Activated CD8-positive, alpha-beta T cell treated with anti-CD3 and anti-CD28 coated beads, Interleukin-2, amount 10 ng/mL, durations not matched to agents 7 days and 5 days (primary cell): ENCODE measurements at regions not wholly inside any gene's neighbourhood (a gene's known extent, or its start where the extent isn't known, plus 50 kb on each side); places are given as distances from the start of the nearest gene placed in this dataset.

Experiments
- ATAC-seq: fragments of 150-1000 bp; cut with Tn5 transposase; one replicate; pipeline ENCODE4 v1.10.0; 2021; ENCODE audit warnings: moderate library complexity
- CTCF ChIA-PET: fragments of 350-600 bp; sonication (Branson Sonifier 250); formaldehyde crosslinking; loops from one replicate; lab custom pipeline; 2021; ENCODE audit warnings: antibody characterized with exemption; lab: Charles Lee
- POLR2A ChIA-PET: fragments of 350-600 bp; sonication (Branson Sonifier 250); formaldehyde crosslinking; loops from one replicate; lab custom pipeline; 2021; ENCODE audit warnings: antibody characterized with exemption; lab: Charles Lee
- DNase-seq: peaks from one replicate; pipeline ENCODE4 v3.0.0-alpha.2; 2020
- H3K27ac Mint-ChIP-seq: one replicate; pipeline ENCODE4 v1.8.0; 2021; ENCODE audit warnings: mild to moderate bottlenecking, mixed read lengths
- H3K27me3 Mint-ChIP-seq: one replicate; pipeline ENCODE4 v1.8.0; 2021; ENCODE audit warnings: low read depth, mixed read lengths
- H3K36me3 Mint-ChIP-seq: one replicate; pipeline ENCODE4 v1.8.0; 2021; ENCODE audit warnings: low read depth, mixed read lengths
- H3K4me1 Mint-ChIP-seq: one replicate; pipeline ENCODE4 v1.8.0; 2021; ENCODE audit warnings: low read depth, mixed read lengths
- H3K4me3 Mint-ChIP-seq: one replicate; pipeline ENCODE4 v1.8.0; 2021; ENCODE audit warnings: mild to moderate bottlenecking, mixed read lengths
- H3K9me3 Mint-ChIP-seq: one replicate; pipeline ENCODE4 v1.8.0; 2022; ENCODE audit warnings: mixed read lengths; ENCODE audit not compliant: insufficient read depth

GRCh38 chr22:49507607-49508292, 319.9 kb downstream of the BRD1 start:
- peaks cover 17% of the 10 kb centered on the region for H3K4me1 Mint-ChIP-seq
- no peak overlapping the region for H3K4me3 Mint-ChIP-seq
- no peak for ATAC-seq
- DNase-seq: no peak
- H3K9me3 Mint-ChIP-seq: peaks cover 21% of the 10 kb centered on the region
- POLR2A ChIA-PET: no interaction called here
- peaks cover 14% of the 10 kb centered on the region for H3K36me3 Mint-ChIP-seq
- CTCF ChIA-PET: no interaction called here
- no peak overlapping the region for H3K27ac Mint-ChIP-seq
- no peaks in the 10 kb centered on the region for H3K27me3 Mint-ChIP-seq

DNA sequence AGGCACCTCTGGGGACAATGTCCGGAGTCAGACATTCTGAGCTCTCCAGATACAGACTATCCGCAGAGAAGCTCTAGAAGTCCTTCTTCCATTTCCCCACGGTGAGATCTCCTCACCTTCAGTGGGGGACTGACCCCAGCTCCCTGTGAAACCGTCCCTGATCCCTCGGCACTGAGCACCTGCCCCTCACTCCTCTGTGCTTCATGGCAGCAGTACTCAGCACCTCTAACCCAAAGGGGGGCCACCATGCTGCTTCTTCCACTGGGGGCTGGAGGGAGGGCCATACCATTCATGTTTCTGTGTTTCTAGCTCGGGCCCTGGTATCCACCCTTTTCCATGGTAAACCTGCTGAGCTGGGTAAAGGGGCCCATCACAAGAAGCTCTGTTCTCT, 321.7 kb downstream of the BRD1 start:
- peaks cover 9% of the 10 kb centered on the region for H3K9me3 Mint-ChIP-seq
- H3K4me3 Mint-ChIP-seq: no peak overlapping the region
- no peak for DNase-seq

DNA sequence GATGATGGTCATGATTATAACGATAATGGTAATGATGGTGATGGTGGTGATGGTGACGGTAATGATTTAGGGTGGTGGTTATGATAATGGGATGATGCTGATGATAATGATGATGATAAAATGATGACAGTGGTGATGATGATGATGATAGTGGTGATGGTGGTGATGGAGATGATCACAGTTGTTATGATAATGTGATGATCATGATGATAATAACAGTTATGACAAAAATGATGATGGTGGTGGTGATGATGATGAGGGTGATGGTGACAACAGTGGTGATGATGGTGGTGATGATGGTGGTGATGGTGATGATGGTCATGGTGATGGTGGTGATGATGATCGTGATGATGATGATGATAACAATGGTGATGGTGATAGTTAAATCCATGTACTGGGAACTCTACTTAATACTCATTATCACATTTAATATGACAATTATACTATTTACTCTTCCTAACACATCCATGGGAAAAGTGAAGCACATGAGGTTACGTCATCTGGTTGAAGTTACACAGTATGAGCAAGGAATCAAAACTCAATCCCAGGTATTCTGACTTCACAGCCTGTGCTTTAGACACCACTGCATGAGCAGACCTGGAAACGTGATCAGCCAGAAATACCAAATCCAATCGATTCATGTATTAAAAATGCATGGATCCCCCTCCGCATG, 322.2 kb downstream of the BRD1 start:
- H3K27me3 Mint-ChIP-seq: no peaks in the 10 kb centered on the region
- DNase-seq (no peak), ATAC-seq (no peak)
- ChIA-PET CTCF (no interaction called here), POLR2A (no interaction called here)
- H3K36me3 Mint-ChIP-seq: peaks cover 2% of the 10 kb centered on the region
- no peaks in the 10 kb centered on the region for H3K4me1 Mint-ChIP-seq
- no peak overlapping the region for H3K27ac Mint-ChIP-seq
- H3K9me3 Mint-ChIP-seq: peaks cover 4% of the 10 kb centered on the region
- no peak overlapping the region for H3K4me3 Mint-ChIP-seq

More for the DNA sequence above, 321.7 kb downstream of the BRD1 start:
- ATAC-seq: no peak
- ChIA-PET CTCF (no interaction called here), POLR2A (no interaction called here)
- peaks cover 4% of the 10 kb centered on the region for H3K36me3 Mint-ChIP-seq
- peaks cover 4% of the 10 kb centered on the region for H3K4me1 Mint-ChIP-seq
- no peaks in the 10 kb centered on the region for H3K27me3 Mint-ChIP-seq
- no peak overlapping the region for H3K27ac Mint-ChIP-seq

- POLR2A ChIA-PET: no interaction called here
- DNase-seq (no peak), ATAC-seq (no peak)
- Mint-ChIP-seq H3K36me3 (peaks cover 2% of the 10 kb centered on the region), H3K9me3 (no peaks in the 10 kb centered on the region), H3K27me3 (no peaks in the 10 kb centered on the region), H3K27ac (no peak overlapping the region), H3K4me1 (no peaks in the 10 kb centered on the region), H3K4me3 (no peak overlapping the region)
- CTCF ChIA-PET: no interaction called here
These were observed 323.7 kb downstream of the BRD1 start for GRCh38 chr22:49503896-49504521.

DNA sequence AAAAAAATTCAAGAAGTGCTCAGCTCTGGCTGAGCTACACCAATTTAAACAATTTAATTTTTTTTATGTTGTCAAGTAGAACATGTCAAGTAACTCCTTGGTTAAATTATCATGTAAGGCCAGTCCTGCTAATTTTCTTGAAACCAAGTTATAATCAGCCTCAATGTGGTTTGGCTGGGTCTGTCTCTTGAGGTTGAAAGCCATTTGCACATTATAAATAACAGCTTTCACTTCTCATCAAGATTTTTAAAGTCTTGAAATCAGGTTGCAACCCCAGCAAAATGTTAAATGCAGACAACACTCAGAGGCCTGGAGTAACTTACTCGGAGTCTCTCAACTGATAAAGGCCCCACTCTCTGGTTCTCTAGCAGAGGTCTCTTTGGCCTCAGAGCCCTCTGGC, 324.4 kb downstream of the BRD1 start:
- ATAC-seq (no peak), DNase-seq (no peak)
- ChIA-PET CTCF (no interaction called here), POLR2A (no interaction called here)
- Mint-ChIP-seq H3K4me1 (no peaks in the 10 kb centered on the region), H3K9me3 (no peaks in the 10 kb centered on the region), H3K27ac (no peak overlapping the region), H3K27me3 (no peaks in the 10 kb centered on the region), H3K4me3 (no peak overlapping the region), H3K36me3 (peaks cover 2% of the 10 kb centered on the region)

DNA sequence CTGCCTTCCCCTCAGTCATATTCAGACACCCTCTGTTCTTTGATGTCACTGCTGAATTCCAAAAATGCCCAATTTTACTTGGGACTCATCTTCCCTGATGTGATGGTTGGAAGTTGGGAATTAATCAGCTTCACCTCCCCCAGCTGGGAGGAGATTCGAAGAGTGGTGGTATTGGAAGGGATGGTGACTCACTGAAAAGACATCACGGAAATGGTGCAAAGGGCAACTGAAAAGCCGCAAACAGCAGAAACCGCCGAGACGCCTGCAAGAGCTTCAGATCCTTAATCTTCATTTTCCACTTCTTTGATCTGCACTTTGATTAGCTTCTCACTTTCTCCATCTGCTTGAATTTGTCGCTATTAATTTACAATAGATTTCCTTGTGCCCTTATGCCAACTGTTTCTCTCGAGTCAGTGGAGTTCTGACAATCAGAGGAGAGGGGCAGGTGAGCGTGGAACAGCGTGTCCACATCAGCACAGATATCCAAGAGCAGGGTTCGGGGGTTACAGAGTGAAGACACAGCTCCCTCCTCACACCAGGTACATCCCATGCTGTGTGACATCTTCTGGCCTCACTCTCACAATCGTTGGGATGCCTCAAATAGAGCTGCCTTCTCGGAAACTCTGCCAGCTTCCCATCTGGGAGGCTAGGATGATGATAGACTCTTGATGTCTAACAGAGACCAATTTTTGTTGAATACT, 325.4 kb downstream of the BRD1 start:
- Mint-ChIP-seq H3K27me3 (no peaks in the 10 kb centered on the region), H3K9me3 (no peaks in the 10 kb centered on the region), H3K27ac (no peak overlapping the region), H3K4me3 (no peak overlapping the region), H3K4me1 (no peaks in the 10 kb centered on the region), H3K36me3 (no peaks in the 10 kb centered on the region)
- DNase-seq (no peak), ATAC-seq (no peak)
- ChIA-PET CTCF (no interaction called here), POLR2A (no interaction called here)

DNA sequence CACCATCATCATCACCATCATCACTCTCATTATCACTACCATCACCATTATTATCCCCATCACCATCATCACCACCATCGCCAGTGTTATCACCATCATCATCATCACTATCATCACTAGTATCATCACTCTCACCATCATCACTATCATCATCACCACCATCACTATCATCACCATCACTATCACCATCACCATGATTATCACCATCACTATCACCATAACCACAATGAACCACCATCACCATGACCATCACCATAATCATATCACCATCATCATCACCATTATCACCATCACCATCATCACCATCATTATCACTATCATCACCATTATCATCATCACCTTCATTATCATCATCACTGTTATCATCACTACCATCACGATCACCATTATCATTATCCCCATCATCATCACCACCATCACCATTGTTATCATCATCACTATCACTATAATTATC, 326.7 kb downstream of the BRD1 start:
- DNase-seq (no peak), ATAC-seq (no peak)
- Mint-ChIP-seq H3K4me1 (no peaks in the 10 kb centered on the region), H3K27me3 (no peaks in the 10 kb centered on the region), H3K4me3 (no peak overlapping the region), H3K36me3 (no peaks in the 10 kb centered on the region), H3K27ac (no peak overlapping the region), H3K9me3 (no peaks in the 10 kb centered on the region)
- CTCF ChIA-PET: no interaction called here
- POLR2A ChIA-PET: no interaction called here

DNA sequence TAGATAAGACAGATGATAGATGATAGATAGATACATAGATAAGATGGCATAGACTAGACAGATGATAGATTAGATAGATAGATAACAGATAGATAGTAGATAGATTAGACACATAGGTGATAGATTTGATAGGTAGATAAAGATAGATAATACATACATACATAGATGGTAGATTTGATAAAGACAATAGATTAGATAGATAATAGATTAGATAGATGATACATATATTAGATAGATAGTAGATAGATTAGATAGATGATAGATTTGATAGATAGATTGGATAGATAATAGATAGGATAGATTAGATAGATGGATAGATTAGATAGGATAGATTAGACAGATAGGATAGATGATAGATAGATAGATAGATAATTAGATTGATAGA, 327.6 kb downstream of the BRD1 start:
- POLR2A ChIA-PET: no interaction called here
- no peaks in the 10 kb centered on the region for H3K27me3 Mint-ChIP-seq
- no peaks in the 10 kb centered on the region for H3K36me3 Mint-ChIP-seq
- H3K27ac Mint-ChIP-seq: no peak overlapping the region
- ATAC-seq (no peak), DNase-seq (no peak)
- CTCF ChIA-PET: no interaction called here
- H3K9me3 Mint-ChIP-seq: no peaks in the 10 kb centered on the region
- no peak overlapping the region for H3K4me3 Mint-ChIP-seq
- H3K4me1 Mint-ChIP-seq: no peaks in the 10 kb centered on the region

DNA sequence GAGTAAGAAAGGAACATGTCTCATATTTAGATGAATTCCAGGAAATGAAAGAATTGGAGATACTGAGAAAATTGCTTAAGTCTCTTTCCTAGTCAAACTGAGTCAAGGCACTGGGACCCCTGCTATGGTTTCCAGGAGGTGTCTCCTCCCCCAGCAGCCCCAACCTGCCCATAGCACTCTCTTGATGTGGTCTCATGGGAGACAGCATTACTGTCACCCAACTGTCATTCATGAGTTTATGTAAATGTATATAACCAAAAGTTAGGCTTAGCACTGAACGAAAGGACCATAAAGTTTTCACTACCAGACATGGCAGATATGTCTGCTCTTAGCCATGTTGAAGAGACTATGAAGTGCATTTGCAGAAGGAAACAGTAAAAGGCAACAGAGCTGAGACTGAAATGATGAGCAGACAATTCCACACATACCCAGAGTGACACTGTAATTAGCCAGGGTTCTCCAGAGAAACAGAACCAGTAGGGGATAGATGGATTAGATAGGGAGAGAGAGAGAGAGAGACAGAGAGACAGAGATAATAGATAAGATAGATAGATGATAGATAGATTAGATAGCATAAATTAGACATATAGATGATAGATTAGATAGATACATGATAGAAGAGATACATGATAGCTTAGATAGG, 328.1 kb downstream of the BRD1 start:
- Mint-ChIP-seq H3K4me3 (no peak overlapping the region), H3K36me3 (no peaks in the 10 kb centered on the region), H3K4me1 (no peaks in the 10 kb centered on the region), H3K27ac (no peak overlapping the region), H3K9me3 (no peaks in the 10 kb centered on the region), H3K27me3 (no peaks in the 10 kb centered on the region)
- ChIA-PET CTCF (no interaction called here), POLR2A (no interaction called here)
- ATAC-seq (no peak), DNase-seq (no peak)

DNA sequence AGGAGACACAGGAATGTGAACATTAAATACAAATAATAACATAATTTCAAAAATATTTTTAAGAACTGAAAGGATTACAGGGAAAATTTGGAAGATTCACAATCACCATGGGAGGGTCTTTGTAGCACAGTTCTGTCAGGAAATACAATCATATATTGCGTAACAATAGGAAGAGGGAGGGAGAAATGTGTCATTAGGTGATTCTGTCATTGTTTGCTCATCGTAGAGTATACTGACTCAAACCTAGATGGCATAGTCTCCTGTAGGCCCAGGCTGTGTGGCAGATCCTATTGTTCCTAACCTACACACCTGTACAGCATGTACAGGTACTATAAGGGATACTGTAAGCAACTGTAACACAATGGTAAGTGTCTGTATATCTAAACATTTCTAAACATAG, 330.4 kb downstream of the BRD1 start:
- ATAC-seq (no peak), DNase-seq (no peak)
- H3K27me3 Mint-ChIP-seq: no peaks in the 10 kb centered on the region
- H3K36me3 Mint-ChIP-seq: no peaks in the 10 kb centered on the region
- no peak overlapping the region for H3K4me3 Mint-ChIP-seq
- no peaks in the 10 kb centered on the region for H3K9me3 Mint-ChIP-seq
- no peaks in the 10 kb centered on the region for H3K4me1 Mint-ChIP-seq
- ChIA-PET POLR2A (no interaction called here), CTCF (no interaction called here)
- H3K27ac Mint-ChIP-seq: no peak overlapping the region

- Mint-ChIP-seq H3K4me3 (no peak overlapping the region), H3K36me3 (no peaks in the 10 kb centered on the region), H3K27ac (no peak overlapping the region), H3K4me1 (no peaks in the 10 kb centered on the region), H3K9me3 (no peaks in the 10 kb centered on the region), H3K27me3 (no peaks in the 10 kb centered on the region)
- ATAC-seq: no peak
- POLR2A ChIA-PET: no interaction called here
- no peak for DNase-seq
- CTCF ChIA-PET: no interaction called here
These were observed 333.1 kb downstream of the BRD1 start for GRCh38 chr22:49494555-49494954.
